Lung microvascular endothelial cell (primary cell): ENCODE measurements at regions not wholly inside any gene's neighbourhood (a gene's known extent, or its start where the extent isn't known, plus 50 kb on each side); places are given as distances from the start of the nearest gene placed in this dataset.
A peak's percentile ranks its signal among the peaks of the same experiment; 100 is the strongest.
"Not testable (repeated sequence)": the region's sequence is repeated elsewhere in the genome, so short reads cannot be mapped to it uniquely, and the experiment has no call there.

Experiments
- DNase-seq, 2 donors: peaks; one replicate each; pipeline versions ENCODE4 v3.0.0 to v3.0.0-alpha.2; 2010; ENCODE audit warnings: low read depth in 2 of 2

DNA sequence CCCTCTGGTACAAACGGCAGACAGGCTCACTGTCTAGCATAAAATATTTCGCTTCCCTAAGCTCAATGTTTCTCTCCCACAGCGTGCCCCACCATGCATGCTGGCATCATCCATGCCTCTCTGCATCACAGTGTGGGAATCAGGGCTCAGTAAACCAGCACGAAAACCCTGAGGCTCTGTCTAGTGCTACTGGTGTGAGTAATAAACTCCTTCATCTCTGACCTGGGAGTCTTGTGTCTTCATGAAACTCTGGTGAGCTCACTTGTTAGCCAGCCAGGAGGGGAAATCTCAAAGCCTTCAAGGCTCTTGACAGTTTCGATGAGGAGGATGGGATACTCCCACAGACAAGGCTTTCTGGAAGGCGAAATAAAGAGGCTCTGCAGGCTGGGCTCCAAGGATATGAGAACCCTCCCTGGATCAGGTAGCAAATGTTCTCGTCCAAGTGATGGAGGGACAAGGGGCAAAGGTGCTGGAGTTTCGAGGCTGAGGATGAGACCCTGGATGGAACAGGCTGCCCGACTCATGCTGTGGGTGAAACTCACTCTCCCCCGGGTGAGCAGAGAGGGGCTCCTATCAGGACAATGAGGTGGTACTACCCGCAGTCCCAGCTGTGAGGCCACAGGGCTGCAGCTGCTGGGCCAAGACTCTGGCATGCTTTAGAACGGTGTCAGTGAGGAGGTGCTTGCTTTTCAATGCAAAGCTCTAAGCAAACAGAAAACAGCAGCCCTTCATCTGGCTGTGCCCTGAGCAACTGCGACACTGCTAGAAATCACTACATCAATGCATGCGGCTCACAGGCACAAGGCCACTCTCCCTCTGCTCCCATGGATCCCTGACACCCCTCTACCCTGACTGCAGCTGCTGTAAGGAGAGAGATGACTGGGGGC is 69.3 kb downstream of the SHANK2 start:
- DNase-seq, result no peak

GRCh38 chr11:71181566-71181965 is 70.8 kb downstream of the SHANK2 start:
- DNase-seq, result no peak

DNA sequence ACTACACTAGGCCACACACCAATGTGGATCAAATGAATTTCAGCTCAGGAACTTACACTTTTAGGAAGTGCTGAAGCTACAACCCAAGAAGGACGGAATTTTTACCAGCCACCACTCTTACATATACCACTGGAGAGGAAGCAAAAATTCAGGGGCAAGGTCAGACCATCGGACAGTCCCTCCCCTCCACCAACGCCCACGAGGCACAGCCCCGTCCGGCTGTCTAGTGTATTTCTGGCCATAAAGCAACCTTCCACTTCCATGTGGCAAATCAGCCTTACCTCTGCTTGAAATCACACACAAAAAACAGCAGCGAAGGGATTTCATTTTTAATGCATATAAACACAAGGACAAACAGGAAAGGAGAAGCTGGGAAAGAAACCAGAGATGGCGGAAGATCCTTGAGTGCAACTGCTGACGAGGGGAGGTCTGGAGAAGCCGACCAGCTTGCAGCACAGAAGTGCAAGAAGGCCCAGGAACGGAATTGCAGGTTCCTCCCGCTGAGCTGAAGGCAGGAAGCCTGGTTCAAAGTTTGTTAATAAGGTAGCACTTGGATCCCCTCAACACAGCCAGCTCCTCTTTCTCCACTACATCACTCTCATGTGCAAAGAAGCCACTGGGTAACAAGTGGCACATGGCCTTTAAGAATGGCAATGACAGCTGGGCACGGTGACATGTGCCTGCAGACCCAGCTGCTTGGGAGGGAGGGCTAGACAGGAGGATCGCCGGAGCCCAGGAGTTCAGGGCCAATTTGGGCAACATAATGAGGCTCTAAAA is 71.5 kb downstream of the SHANK2 start:
- DNase-seq, result no peak

GRCh38 chr11:71179877-71180605 is 72.3 kb downstream of the SHANK2 start:
- DNase-seq, result no peak

- DNase-seq, result peak; percentile 14 to 17
These were observed 74.3 kb downstream of the SHANK2 start for GRCh38 chr11:71178076-71178475.

DNA sequence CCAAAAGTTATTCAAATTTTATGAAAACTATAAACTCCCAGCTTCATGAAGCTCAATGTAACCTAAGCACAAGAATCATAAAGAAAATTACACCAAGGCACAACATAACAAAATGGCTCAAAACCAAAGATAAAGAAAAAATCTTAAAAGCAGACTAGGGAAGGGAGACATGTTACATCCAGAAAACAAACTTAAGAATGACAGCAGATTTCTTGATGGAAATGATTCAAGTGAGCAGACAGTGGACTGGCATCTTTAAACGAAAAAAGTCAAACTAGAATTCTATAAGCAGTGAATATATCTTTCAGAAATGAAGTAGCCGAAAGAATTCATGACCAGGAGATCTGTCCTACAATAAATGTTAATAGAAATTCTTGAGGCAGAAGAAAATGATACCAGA is 75.6 kb downstream of the SHANK2 start:
- no peak for DNase-seq

- DNase-seq, result no peak
These were observed 78.7 kb downstream of the SHANK2 start for GRCh38 chr11:71173709-71174108.

GRCh38 chr11:71172680-71173079 is 79.7 kb downstream of the SHANK2 start:
- no peak for DNase-seq

GRCh38 chr11:71171576-71171975 is 80.8 kb downstream of the SHANK2 start:
- DNase-seq, result no peak

GRCh38 chr11:71170624-71171423 is 81.6 kb downstream of the SHANK2 start:
- no peak for DNase-seq

DNA sequence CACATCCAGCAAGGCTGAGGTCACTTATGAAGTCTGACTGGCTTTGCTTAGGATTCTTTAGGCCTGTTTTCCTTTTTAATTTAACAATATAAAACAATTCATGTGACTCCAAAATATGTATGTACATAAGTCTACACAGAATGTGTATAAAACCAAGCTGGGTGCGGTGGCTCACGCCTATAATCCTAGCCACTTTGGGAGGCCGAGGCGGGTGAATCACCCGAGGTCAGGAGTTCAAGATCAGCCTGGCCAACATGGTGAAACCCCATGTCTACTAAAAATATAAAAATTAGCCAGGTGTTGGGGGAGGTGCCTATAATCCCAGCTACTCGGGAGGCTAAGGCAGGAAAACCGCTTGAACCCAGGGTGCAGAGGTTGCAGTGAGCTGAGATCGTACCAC is 83.1 kb downstream of the SHANK2 start:
- no peak for DNase-seq

GRCh38 chr11:71167814-71168213 is 84.6 kb downstream of the SHANK2 start:
- not testable (repeated sequence) for DNase-seq

DNA sequence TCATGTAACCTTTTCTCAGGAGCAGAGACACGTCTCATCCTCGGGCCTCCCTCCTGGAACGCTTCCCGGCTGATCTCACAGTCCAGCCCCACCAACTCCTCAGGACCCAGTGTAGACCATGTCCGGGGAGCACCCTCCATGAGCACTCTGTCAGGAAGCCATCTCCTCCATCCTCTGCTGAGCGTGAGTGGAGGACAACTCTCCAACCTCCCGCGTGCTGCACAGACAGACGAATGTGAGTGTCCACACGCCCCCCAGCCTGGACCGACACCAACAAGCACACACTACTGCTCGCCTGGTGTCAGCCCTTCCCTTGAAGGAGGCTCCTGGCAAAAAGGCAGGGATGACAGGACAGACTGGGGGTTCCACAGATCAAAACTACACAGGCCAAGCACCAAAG is 86.6 kb downstream of the SHANK2 start:
- no peak for DNase-seq

DNA sequence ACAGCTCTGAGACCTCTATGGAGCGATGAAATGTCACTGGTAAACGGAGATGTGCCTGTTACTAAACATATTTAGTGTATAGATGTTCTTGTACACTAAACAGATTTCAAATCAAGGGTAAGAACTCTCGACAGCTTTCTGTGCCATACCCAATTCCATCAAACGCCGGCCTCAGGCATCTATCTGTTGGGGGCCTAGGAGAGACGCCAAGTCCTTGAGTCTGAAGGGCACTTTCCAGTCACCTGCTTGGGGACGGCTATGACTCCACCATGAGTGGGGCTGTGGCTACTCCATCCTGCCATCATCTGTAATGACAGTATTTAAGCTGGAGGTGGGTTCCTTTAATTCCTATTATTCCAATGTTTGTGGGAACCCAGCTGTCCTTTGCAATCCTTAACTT is 87.8 kb downstream of the SHANK2 start:
- DNase-seq, result no peak

DNA sequence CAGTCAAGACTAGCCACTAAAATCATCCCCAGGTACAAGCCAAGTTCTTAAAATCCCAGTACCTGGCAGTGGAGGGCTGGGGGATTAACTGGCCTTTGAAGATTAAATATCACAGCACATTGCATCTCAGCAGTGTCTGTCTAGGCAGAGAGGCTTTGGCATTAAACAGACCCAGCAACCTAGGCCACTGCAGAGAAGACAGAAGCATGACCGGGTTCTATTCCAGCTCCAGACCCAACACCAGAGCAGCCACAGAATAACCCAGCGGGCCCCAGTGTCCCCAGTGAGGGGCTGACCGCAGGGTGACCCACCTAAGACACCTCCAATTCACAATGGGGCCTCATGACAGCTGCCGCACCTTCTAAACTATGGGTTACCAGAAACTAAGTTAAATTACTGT is 88.2 kb downstream of the SHANK2 start:
- DNase-seq, result no peak

- DNase-seq, result no peak
These were observed 89.0 kb downstream of the SHANK2 start for GRCh38 chr11:71163371-71163770.

DNA sequence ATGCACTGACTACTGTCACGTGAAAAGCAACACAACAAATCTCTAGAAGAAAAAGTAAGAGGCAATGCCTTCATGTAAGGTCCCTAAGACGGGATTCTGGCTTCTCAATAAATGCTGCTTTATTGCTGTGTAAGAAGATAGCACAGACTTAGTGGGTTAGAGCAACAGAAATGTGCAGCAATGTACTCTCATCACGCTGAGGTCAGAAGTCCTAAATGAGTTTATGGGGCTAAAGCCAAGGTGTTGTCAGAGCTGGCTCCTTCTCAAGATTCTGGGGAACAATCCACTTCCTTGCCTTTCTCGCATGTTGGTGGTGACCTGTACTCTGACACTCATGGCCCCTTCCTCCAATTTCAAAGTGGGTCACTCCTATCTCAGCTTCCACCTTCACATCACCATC is 93.4 kb downstream of the SHANK2 start:
- no peak for DNase-seq

- not testable (repeated sequence) for DNase-seq
These were observed 94.7 kb downstream of the SHANK2 start for GRCh38 chr11:71157676-71158075.

DNA sequence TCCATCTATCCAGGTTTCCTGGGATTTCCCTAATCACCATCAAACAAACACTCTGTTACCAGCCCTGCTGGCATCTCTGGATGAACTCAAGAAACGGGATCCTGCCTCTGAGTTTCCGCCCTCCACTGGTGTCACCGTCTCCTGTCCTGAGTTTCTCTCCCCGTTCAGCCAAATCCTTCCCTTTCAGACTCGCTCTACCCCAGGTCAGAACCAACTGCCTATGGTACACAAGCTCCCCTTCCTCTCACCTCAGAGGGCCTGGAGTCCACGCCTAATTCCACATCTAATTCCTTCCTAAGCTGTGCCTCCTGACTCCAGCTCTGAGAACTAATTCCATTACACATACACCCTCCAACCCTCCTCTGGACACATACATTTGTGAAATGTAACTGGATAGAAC is 96.1 kb downstream of the SHANK2 start:
- no peak for DNase-seq

- DNase-seq, result no peak
These were observed 96.5 kb downstream of the SHANK2 start for GRCh38 chr11:71155846-71156245.

DNA sequence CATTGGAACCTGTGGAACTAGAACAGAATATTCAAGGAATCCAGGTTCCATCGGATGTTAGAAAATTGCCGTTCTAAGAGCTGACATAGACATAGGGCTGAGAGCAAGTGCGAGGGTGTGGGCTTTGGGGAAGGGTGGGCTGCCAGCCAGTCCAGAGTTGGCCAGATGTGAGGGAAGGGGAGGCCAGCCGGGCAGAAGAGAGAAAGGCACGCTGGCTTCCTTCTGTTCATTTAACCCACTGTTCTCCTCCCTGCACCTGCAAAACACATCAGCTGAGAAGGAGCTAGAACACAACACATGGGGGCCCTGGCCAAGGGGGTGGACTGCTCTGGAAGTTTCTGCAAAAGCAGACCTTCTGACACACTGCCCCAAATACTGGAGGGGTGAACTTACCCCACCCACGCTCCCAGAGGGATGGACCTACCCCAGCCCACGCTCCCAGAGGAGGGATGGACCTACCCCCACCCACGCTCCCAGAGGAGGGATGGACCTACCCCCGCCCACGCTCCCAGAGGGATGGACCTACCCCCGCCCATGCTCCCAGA is 98.0 kb downstream of the SHANK2 start:
- no peak for DNase-seq
